LNCAP (cell line): ENCODE measurements at regions not wholly inside any gene's neighbourhood (a gene's known extent, or its start where the extent isn't known, plus 50 kb on each side); places are given as distances from the start of the nearest gene placed in this dataset.

Experiments
- TF ChIP-seq, protein P1 (sequence below): fragments of 450-650 bp; IDR thresholded peaks from 2 replicates; pipeline ENCODE4 v1.5.1; 2017; ENCODE audit warnings: mild to moderate bottlenecking

DNA sequence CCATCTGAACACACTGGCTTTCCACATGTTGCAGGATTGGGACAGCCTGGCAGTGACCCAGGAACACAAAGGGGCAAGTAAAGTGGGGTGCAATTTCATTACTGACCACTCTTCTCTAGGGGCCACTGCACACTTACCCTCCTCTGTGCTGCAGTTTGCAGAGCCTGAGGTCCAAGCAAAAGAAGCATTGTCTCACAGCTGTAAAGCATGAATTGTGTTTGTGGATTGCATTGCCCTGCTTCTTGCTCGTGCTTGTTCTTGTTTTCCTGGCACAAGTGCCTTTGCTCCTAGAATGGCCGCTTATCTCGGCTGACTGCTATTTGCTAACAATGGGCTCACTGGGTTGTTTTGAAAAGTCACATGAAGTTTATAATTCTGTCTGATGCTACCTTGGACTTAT lies 209.1 kb upstream of the JADE1 start:
- TF ChIP-seq, protein P1, sequence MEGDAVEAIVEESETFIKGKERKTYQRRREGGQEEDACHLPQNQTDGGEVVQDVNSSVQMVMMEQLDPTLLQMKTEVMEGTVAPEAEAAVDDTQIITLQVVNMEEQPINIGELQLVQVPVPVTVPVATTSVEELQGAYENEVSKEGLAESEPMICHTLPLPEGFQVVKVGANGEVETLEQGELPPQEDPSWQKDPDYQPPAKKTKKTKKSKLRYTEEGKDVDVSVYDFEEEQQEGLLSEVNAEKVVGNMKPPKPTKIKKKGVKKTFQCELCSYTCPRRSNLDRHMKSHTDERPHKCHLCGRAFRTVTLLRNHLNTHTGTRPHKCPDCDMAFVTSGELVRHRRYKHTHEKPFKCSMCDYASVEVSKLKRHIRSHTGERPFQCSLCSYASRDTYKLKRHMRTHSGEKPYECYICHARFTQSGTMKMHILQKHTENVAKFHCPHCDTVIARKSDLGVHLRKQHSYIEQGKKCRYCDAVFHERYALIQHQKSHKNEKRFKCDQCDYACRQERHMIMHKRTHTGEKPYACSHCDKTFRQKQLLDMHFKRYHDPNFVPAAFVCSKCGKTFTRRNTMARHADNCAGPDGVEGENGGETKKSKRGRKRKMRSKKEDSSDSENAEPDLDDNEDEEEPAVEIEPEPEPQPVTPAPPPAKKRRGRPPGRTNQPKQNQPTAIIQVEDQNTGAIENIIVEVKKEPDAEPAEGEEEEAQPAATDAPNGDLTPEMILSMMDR, result no peak

DNA sequence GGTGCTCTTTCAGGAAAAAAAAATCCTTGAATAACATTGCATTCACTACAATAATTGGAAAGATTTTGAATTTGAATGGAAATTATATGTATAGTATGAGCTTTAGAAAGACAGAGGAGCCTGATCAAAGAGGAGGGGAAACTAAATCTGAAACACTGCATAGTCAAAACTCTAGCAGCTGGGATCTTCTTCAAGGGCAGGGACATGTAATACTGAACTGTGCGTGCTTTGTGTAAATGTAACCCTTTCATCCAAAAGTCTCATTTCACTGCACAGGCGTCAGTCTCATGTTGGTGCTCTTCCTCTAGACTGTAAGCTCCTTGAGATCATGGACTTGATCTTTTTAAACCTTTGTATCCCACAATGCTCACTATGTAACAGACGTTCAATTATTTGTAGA lies 212.0 kb upstream of the JADE1 start:
- TF ChIP-seq, protein P1, result no peak

DNA sequence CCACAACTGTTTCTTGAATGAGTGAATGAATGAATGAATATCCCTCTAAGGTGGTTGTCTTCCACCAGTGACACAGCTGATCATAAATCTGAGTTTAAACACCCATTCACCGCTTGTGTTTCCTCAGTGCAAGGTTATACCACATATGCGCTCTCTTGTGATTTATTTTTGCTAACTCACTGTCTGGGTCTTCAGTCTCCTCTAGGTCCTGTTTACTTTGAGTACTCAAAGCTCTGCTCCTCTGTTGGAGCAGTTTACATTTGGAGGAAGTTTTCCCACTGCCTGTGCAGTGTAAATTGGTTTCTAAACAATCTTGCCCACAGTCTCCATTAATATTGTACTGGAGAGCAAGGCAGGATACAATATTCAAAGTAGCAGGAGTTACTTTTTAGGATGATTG lies 212.6 kb upstream of the JADE1 start:
- TF ChIP-seq, protein P1, result no peak

DNA sequence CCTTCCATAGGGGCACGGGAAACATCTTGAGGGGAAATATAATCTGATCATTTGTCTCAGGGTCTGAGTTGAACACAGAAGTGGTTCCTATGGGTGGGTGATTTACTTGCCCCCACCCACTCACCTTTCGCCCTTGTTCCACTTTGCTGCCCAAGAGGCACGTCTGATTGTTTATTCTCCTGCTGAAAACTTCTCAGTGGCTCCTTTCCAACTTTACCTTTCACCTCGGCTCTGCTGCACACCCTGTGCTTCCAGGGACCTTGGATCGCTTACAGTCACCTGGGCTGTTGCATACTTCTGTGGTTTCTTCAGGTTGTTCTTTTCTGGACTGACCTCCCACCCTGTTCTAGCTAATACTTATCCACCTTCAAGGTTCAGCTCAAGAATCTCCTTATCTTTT lies 213.4 kb upstream of the JADE1 start:
- TF ChIP-seq, protein P1, result no peak

- TF ChIP-seq, protein P1, result no peak
Observed at GRCh38 chr4:128591482-128591881, 218.0 kb upstream of the JADE1 start.

DNA sequence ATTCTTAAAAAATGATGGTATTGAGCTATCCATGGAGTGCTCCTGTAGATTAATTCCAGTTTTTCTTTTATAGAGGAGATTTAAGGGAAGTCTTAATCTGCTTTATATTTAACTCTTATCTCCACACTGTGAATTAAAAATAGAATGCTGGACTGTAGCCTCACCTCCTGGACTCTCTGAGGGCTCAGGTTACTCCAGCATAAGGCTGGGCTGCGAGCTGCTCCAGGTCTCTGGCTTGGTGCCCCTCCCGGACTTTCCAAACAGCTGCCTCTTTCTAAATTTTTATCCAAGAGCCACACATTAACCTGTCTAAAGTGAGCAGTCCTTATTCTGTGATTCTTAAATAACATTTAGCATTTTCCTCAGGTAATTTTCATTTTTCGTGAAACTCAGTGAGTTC lies 218.7 kb upstream of the JADE1 start:
- TF ChIP-seq, protein P1, result no peak

DNA sequence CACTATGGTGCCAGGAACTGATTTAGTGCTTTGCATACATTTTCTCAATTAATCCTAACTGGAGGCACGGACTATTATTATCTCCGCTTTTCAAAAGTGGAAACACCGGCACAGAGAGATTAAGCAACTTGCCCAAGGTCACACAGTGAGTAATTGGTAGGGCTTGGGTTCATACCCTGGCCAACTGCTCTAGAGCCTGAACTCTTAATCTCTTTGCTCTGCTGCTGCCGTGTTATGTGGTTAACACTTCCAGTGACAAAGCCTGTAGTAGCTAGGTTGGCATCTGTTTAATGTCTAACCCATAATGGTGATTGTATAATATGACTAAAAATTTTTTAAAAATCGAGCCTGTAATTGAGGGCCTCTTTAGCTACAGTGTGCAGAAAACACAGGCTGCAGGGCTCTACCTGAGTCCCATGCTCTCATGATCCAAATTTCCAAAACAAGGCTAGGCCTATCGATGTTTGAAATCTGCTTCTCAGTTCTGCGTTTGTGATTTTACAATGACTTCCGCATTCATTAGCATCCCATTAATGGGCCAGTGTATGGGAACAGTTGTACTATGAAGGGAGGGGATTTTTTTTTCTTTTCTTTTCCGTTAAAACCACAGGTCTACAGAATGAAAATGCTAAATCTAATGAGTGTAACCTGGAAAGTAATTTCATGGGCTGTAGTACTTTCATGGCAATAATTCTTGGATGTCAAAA lies 219.3 kb upstream of the JADE1 start:
- TF ChIP-seq, protein P1, result no peak
